Endothelial cell of umbilical vein (primary cell): ENCODE measurements at regions not wholly inside any gene's neighbourhood (a gene's known extent, or its start where the extent isn't known, plus 50 kb on each side); places are given as distances from the start of the nearest gene placed in this dataset.

Experiments
- BruUV-seq: library from RNA; stranded (reverse); fragments of 400-500 nt; replicated peaks from 2 replicates; lab custom pipeline; 2021; lab: Mats Ljungman, UMichigan
- CTCF ChIA-PET: fragments of 300-600, 350-600 bp; sonication (Branson Sonifier 250); formaldehyde crosslinking; loops from one replicate; lab custom pipeline; 2021; ENCODE audit warnings: antibody characterized with exemption, inconsistent platforms; lab: Charles Lee
- POLR2A ChIA-PET: fragments of 300-600, 350-600 bp; sonication (Branson Sonifier 250); formaldehyde crosslinking; loops from one replicate; lab custom pipeline; 2021; ENCODE audit warnings: antibody characterized with exemption, inconsistent platforms; lab: Charles Lee
- DNase-seq: peaks from one replicate; pipeline ENCODE4 v3.0.0-alpha.2; 2011; ENCODE audit warnings: low read depth, low spot score
- FAIRE-seq: peaks from 2 replicates; lab custom pipeline; 2011; peaks lifted over from hg19 to GRCh38; lab: Jason Lieb, UNC
- H2AFZ ChIP-seq: 2 replicates; pipeline ENCODE4 v1.6.0; 2012; ENCODE audit warnings: low read depth, low read length, control low read depth, inconsistent platforms
- H3K27ac ChIP-seq: 2 replicates; pipeline ENCODE4 v1.5.1; 2011; ENCODE audit warnings: low read depth, mild to moderate bottlenecking, control low read depth, low read length, moderate library complexity; ENCODE audit not compliant: insufficient read depth
- H3K27me3 ChIP-seq, 2 experiments: 2 replicates each; pipeline versions ENCODE4 v1.6.0 to v1.6.1; 2011; ENCODE audit warnings: low read length in 2 of 2, mixed read lengths in 1 of 2; ENCODE audit not compliant: control insufficient read depth in 2 of 2, insufficient read depth in 2 of 2
- H3K36me3 ChIP-seq, 2 experiments: 2 replicates in 1 of 2; 3 replicates in 1 of 2; pipeline ENCODE4 v1.5.1; 2011; ENCODE audit warnings: low read length in 2 of 2, mild to moderate bottlenecking in 1 of 2, moderate library complexity in 1 of 2; ENCODE audit not compliant: control insufficient read depth in 2 of 2, insufficient read depth in 2 of 2; ENCODE audit errors: extremely low read depth in 1 of 2
- H3K4me1 ChIP-seq: 3 replicates; pipeline ENCODE4 v1.5.1; 2011; ENCODE audit warnings: mild to moderate bottlenecking, low read length; ENCODE audit not compliant: control insufficient read depth, insufficient read depth; ENCODE audit errors: extremely low read depth
- H3K4me2 ChIP-seq: 2 replicates; pipeline ENCODE4 v1.6.1; 2011; ENCODE audit warnings: low read length, control low read depth, mixed read lengths; ENCODE audit not compliant: insufficient read depth
- H3K4me3 ChIP-seq, 3 experiments: fragments of 200-600 bp in 1 of 3; sonication (generic), shearing (Covaris generic) in 1 of 3; replicated peaks in 1 of 3; 2 replicates each; pipeline ENCODE4 v1.5.1; 2011 to 2016; ENCODE audit warnings: control low read depth in 3 of 3, low read length in 3 of 3, mild to moderate bottlenecking in 2 of 3, inconsistent platforms in 1 of 3, low read depth in 1 of 3, moderate library complexity in 1 of 3; ENCODE audit not compliant: insufficient read depth in 1 of 3
- H3K79me2 ChIP-seq: 2 replicates; pipeline ENCODE4 v1.6.0; 2012; ENCODE audit warnings: low read length, inconsistent platforms; ENCODE audit not compliant: control insufficient read depth, insufficient read depth
- H3K9ac ChIP-seq: replicated peaks from 2 replicates; pipeline ENCODE3; 2011; ENCODE audit warnings: low read length, control low read depth; ENCODE audit not compliant: insufficient read depth; ENCODE audit errors: extremely low read depth
- H3K9me1 ChIP-seq: replicated peaks from 3 replicates; pipeline ENCODE4 v1.6.0; 2011; ENCODE audit warnings: mild to moderate bottlenecking, low read length; ENCODE audit not compliant: control insufficient read depth, insufficient read depth; ENCODE audit errors: extremely low read depth
- H3K9me3 ChIP-seq: replicated peaks from 2 replicates; pipeline ENCODE4 v1.5.1; 2012; ENCODE audit warnings: low read length, inconsistent platforms; ENCODE audit not compliant: control insufficient read depth, insufficient read depth
- H4K20me1 ChIP-seq: replicated peaks from 2 replicates; pipeline ENCODE3; 2011; ENCODE audit warnings: mild to moderate bottlenecking, low read length; ENCODE audit not compliant: control insufficient read depth, insufficient read depth; ENCODE audit errors: extremely low read depth
- EZH2 ChIP-seq: IDR thresholded peaks from 2 replicates; pipeline ENCODE4 v1.6.1; 2012; ENCODE audit warnings: borderline replicate concordance, low read depth, mild to moderate bottlenecking, moderate library complexity, low read length, inconsistent platforms; ENCODE audit not compliant: severe bottlenecking
- FOS ChIP-seq: IDR thresholded peaks from 2 replicates; pipeline ENCODE4 v1.6.1; 2011; ENCODE audit warnings: mild to moderate bottlenecking, low read length, moderate library complexity, borderline replicate concordance; ENCODE audit not compliant: insufficient read depth
- GATA2 ChIP-seq: IDR thresholded peaks from 2 replicates; pipeline ENCODE4 v1.7.0; 2011; ENCODE audit warnings: low read depth, mild to moderate bottlenecking, moderate library complexity, mixed read lengths, low read length; ENCODE audit not compliant: insufficient read length, insufficient read depth
- JUN ChIP-seq: IDR thresholded peaks from 2 replicates; pipeline ENCODE4 v1.6.1; 2011; ENCODE audit warnings: borderline replicate concordance, low read depth; ENCODE audit not compliant: insufficient read length, insufficient read depth
- MYC ChIP-seq: IDR thresholded peaks from one replicate; pipeline ENCODE4 v1.6.1; 2011; ENCODE audit warnings: mild to moderate bottlenecking, low read depth, low read length
- POLR2A ChIP-seq: IDR thresholded peaks from 2 replicates; pipeline ENCODE4 v1.6.1; 2012; ENCODE audit warnings: low read depth, mild to moderate bottlenecking, control low read depth, low read length
- POLR2AphosphoS5 ChIP-seq: IDR thresholded peaks from 2 replicates; pipeline ENCODE4 v1.6.1; 2012; ENCODE audit warnings: low read depth, mild to moderate bottlenecking, control low read depth, low read length, moderate library complexity; ENCODE audit not compliant: insufficient read depth
- dilution Hi-C: fragments of 300-500 bp; cut with MboI; formaldehyde crosslinking; loops from one replicate; pipeline ENCODE4 v1.15.0; 2019; ENCODE audit warnings: low sequenced_read_pairs; ENCODE audit not compliant: extremely low pct_ligation_motif_present
- intact Hi-C: fragments of 100-400 bp; cut with micrococcal nuclease; formaldehyde crosslinking; loops from one replicate; pipeline ENCODE4 v1.10.0; 2022
- TF ChIP-seq, protein P1 (sequence below), 2 donors: IDR thresholded peaks; 1 replicate in 1 of 2; 2 replicates in 1 of 2; pipeline ENCODE4 v1.5.1; 2011; ENCODE audit warnings: low read length in 2 of 2, mild to moderate bottlenecking in 2 of 2, moderate library complexity in 2 of 2, control low read depth in 1 of 2, inconsistent platforms in 1 of 2, low read depth in 1 of 2; ENCODE audit not compliant: insufficient read depth in 1 of 2; ENCODE audit errors: extremely low read depth in 1 of 2
- TF ChIP-seq, protein P2 (sequence below): IDR thresholded peaks from 2 replicates; pipeline ENCODE4 v1.6.1; 2011; ENCODE audit not compliant: insufficient read depth, insufficient read length

DNA sequence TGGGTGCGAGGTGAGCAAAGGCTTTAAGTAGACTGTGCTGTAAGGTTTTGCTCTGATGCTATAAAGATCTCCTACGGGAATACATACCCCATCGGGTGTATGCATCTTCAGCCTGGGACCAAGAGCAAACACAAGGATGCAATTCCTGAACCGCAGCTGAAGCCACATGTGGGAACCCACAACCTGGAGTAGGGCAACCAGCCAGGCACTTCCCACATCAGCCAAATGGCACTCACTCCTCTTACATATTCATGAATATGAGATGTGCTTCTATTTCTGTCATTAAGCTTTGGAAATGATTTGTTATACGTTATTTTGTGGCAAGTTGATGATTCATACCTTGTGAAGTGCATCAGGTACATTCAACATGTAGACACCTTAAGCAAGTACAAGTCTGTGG, 619.2 kb downstream of the C6orf118 start:
- no peak overlapping the region for H3K4me2 ChIP-seq
- H3K27ac ChIP-seq, result no peak overlapping the region
- H3K4me1 ChIP-seq, result peaks cover 5% of the 10 kb centered on the region
- no peak for DNase-seq
- no peak overlapping the region for H2AFZ ChIP-seq
- dilution Hi-C loops (no loop called here), intact Hi-C loops (no loop called here)
- H3K36me3 ChIP-seq, result no peaks in the 10 kb centered on the region
- POLR2A ChIA-PET, result no interaction called here
- H3K9me1 ChIP-seq, result no peaks in the 10 kb centered on the region
- no peaks in the 10 kb centered on the region for H3K27me3 ChIP-seq
- no peaks in the 10 kb centered on the region for H4K20me1 ChIP-seq
- no peak overlapping the region for H3K9ac ChIP-seq
- no TSS peak for BruUV-seq
- no peak overlapping the region for H3K4me3 ChIP-seq
- FAIRE-seq, result no peak
- TF ChIP-seq, protein P1, sequence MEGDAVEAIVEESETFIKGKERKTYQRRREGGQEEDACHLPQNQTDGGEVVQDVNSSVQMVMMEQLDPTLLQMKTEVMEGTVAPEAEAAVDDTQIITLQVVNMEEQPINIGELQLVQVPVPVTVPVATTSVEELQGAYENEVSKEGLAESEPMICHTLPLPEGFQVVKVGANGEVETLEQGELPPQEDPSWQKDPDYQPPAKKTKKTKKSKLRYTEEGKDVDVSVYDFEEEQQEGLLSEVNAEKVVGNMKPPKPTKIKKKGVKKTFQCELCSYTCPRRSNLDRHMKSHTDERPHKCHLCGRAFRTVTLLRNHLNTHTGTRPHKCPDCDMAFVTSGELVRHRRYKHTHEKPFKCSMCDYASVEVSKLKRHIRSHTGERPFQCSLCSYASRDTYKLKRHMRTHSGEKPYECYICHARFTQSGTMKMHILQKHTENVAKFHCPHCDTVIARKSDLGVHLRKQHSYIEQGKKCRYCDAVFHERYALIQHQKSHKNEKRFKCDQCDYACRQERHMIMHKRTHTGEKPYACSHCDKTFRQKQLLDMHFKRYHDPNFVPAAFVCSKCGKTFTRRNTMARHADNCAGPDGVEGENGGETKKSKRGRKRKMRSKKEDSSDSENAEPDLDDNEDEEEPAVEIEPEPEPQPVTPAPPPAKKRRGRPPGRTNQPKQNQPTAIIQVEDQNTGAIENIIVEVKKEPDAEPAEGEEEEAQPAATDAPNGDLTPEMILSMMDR (IDR thresholded peaks at IDR 0.05; ENCODE audit: extremely low read depth in 1 of 2, insufficient read depth in 1 of 2, low read depth in 1 of 2, low read length in 2 of 2), result no peak
- TF ChIP-seq FOS (no peak), POLR2AphosphoS5 (no peak), JUN (no peak), POLR2A (no peak)
- TF ChIP-seq, protein P2, sequence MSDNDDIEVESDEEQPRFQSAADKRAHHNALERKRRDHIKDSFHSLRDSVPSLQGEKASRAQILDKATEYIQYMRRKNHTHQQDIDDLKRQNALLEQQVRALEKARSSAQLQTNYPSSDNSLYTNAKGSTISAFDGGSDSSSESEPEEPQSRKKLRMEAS, result no peak
- H3K79me2 ChIP-seq, result no peaks in the 10 kb centered on the region
- no peaks in the 10 kb centered on the region for H3K9me3 ChIP-seq
- CTCF ChIA-PET, result interaction anchor here (0.7 kb wide), 1 partner anchor 10 kb away, joined by 3 read pairs; no protein-coding TSS in a partner anchor

DNA sequence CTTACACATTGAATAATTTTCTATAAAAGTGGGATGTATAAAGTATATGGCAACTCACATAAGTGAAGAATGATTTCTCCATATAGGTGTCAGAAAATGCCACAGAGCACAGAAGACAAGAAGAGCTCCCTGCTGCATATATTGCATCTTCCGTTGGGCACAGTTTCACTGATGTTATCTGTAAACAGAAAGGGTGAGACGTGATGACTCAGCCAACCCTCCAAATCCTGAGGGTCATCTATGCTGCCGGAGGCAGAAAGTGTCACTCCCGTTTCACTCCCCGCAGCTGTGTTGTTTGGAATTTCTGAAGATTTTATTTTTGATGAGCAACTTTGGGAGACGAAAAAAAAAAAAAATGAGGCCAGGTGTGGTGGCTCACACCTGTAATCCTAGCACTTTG, 644.1 kb downstream of the C6orf118 start:
- no peak for TF ChIP-seq FOS
- no peak for TF ChIP-seq JUN
- no peak for TF ChIP-seq GATA2
- no peak for TF ChIP-seq POLR2A
- TF ChIP-seq MYC, result no peak
- TF ChIP-seq, protein P1 (IDR thresholded peaks at IDR 0.05; ENCODE audit: extremely low read depth in 1 of 2, insufficient read depth in 1 of 2, low read depth in 1 of 2, low read length in 2 of 2), result no peak
- no peak for TF ChIP-seq EZH2
- no peak for TF ChIP-seq POLR2AphosphoS5
- TF ChIP-seq, protein P2, result no peak
- no peak overlapping the region for H3K27ac ChIP-seq
- CTCF ChIA-PET, result no interaction called here
- no peaks in the 10 kb centered on the region for H3K9me3 ChIP-seq
- intact Hi-C loops (no loop called here), dilution Hi-C loops (no loop called here)
- no peak overlapping the region for H3K4me3 ChIP-seq
- H3K36me3 ChIP-seq, result no peaks in the 10 kb centered on the region
- FAIRE-seq, result no peak
- H4K20me1 ChIP-seq, result no peaks in the 10 kb centered on the region
- H3K4me1 ChIP-seq, result no peaks in the 10 kb centered on the region
- BruUV-seq, result no TSS peak
- no peak overlapping the region for H2AFZ ChIP-seq
- H3K27me3 ChIP-seq, result no peaks in the 10 kb centered on the region
- no peak overlapping the region for H3K4me2 ChIP-seq
- H3K9ac ChIP-seq, result no peak overlapping the region
- no peaks in the 10 kb centered on the region for H3K79me2 ChIP-seq
- DNase-seq, result no peak
- H3K9me1 ChIP-seq, result no peaks in the 10 kb centered on the region
- POLR2A ChIA-PET, result no interaction called here
